NOMO-1 treated with dmso at 0.1 percent for 144 hours (cell line): ENCODE measurements at regions not wholly inside any gene's neighbourhood (a gene's known extent, or its start where the extent isn't known, plus 50 kb on each side); places are given as distances from the start of the nearest gene placed in this dataset.

Experiments used
- DNase-seq: peaks from one replicate; lab custom pipeline; 2025; ENCODE audit not compliant: unreplicated experiment; lab: John Stamatoyannopoulos, UW

DNA sequence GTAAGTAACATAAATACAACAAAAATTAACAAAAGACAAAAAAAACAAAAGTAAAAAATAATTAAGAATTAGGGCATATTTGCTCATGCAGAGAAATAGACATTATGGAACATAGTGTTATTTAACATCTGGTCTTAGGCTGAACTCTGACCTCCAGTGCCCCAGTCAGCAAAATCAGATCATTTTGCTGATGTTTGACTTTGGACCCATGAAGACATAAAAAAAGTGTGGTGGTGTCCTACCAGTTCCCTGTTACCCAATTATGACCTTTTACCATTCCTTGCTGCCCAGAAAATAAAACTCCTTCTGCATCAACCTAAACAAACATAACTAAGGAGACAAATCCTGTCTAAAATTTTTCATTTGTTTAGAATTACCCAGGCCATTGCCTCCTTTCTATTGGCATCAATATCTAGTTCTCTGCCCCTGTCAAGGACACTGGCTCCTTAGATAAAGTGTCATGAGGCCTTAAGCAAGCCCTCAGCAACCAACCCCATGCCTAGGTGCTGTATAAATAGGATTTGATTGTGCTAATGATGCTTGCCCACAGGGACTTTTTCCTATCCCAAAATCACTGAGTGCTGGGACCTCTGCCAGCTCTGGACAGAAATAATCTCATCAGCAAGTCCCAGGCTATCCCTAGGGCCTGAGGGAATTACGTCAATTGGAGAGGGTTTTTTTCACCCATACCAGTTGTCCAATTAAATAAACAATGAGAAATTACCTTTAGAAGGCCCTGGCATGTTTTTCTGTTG lies 334.5 kb upstream of the UMPS start:
- DNase-seq, result no peak

DNA sequence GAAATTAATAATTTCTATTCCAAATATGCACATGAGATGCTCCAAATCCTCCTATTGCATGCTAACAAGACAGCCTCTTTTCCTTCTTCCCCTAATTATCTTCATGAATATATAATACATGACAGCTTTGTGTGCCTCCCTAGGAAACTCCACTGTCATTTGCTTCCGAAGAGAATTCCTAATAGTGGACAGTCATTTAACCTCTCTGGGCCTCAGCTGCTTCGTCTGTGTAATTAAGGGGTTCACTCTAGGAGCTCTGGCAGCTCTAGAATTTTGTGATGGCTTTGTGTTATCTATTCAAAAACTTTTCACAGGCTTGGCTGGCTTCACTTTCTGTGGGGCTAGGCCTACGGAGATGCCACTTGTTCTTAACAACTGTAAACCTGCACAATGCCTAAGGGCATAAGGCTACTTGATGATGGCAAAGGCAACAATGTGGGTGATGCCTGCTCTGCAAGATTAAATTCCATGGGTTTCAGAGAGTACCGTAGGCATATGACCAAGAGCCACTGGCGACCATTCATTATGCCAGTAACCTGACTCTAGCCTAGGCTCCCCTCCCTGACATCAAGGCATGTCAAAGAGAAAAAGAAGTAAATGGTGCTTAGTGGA lies 333.8 kb upstream of the UMPS start:
- DNase-seq, result no peak

DNA sequence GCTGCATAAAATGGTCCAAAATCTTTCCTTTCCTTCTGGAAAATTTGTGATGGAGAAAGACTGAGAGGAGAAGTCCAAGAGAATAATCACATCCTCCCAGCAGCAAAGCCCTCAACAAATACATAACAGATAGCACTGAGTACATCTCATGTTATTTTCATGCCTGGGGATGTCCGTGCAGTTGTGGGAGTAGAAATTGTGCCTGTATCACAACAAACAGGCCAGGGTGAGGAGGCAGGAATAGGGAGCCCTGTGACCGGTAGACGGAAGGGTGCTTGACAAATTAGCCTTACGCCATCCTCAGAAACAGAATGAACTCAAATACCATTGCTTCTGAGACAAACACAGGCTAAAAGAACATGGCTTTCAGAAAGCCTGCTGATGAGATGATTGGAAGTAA lies 333.2 kb upstream of the UMPS start:
- no peak for DNase-seq

DNA sequence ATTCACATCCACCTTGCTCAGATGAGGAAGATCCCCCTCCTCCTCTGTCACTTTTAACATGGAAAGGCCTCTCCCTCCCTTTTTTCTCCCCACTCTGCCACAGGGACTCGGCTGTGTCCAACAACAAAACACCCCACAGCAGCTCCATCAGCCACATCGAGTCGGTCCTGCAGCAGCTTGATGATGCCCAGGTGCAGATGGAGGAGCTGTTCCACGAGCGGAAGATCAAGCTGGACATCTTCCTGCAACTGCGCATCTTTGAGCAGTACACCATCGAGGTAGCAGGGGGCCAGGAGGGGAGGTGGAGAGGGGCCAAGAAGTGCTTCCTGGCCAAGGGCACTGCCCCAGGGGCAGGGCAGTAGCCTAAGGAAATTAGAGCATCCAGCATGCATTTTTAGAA lies 331.7 kb upstream of the UMPS start:
- no peak for DNase-seq

DNA sequence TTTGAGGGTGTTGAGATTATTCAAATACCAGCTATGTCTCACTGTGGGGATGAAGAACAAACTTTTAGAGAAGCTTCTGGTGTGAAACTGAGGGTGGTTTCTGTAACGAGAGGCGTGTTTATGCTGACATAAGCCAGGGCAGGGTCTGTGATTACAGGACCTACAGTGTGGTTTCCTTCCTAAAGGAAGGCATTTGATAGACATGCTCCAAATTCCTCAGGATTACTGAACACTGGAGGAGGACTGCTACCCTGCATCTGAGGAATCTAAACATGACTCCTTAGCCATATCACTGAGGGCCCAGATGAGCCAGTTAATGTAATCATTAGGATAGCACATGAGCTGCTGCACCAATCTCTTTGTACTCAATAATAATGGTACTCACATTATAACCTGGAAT lies 328.4 kb upstream of the UMPS start:
- no peak for DNase-seq

DNA sequence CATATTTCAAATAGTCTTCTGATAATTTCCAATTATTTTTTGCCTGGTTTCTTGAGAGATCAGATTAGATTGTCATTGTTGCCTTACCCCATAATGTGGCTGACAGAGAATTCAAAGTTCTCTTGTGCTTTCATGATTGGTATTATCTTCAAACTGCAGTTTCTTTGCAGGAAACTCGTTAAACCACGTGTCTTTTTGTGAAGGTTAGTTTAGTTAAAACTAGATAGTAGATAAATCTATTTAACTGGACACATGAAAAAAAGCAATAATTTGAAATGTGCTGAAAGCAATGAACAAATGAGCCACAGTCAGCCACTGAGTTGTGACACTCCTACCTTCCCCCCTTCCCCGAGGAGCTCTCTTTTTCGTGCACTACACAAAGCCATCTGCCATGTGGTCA lies 327.5 kb upstream of the UMPS start:
- DNase-seq, result no peak

DNA sequence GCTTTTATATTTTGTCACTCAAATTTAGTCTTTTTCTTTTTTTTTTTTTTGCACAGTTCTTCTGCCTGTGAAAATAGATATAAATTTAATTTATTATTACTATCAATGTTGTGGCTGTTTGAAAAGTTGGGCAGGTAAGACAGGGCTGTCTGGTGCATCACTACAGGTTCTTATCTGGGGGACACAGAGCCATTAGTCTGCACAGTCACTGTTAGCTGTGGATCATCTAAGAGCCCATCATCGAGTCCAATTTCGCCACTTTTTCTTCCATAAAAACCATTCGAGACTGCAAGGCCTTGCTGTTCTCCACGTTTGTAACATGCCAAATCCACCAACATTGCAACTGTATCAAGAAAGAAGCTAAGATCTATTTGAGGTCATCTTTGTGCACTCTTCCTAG lies 325.6 kb upstream of the UMPS start:
- no peak for DNase-seq

DNA sequence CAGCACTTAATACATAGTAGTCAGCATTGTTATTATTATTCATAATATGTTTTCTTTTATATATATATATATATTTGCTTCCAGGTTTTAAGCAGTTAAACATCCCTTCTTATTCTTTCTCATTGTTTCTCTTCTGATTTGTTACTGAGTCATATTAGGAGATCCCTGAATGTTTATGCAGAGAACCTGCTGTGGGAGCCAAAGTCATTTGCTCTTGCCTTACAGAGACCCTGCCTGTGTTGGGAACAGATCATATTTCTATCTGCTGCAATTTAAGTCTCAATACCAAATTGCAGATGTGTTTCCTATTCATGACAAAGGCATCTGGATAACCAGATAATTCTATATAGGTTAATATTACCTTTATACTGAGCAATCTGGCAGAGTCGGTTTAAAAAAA lies 323.0 kb upstream of the UMPS start:
- no peak for DNase-seq

DNA sequence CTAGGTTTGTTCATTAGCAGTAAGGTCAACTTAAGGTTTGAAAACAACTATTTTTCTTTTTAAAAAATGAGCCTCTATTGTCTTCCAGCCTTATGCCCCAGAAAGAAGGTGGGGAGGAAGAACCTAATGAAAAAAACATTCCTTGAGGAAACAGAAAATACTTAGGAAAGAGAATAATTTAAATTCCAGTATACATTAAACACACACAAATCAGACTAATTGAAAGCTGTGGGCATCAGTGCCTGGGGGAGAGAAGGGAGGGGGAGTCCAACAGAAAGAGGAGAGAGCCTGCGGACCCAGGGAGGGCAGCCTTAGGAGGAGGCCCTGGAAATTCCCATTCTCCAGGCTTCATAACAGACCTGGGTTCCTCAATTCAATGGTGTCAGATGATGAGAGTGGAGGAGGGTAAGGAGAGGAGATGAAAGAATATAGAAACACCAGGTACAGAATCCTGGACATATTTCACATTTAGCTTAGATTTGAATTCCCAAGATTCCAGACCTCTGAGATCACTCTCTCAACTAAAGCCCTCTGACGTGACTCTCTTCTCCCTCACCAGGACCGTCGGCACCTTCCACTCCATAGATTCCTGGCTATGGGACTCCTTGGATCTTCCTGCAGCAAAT lies 320.5 kb upstream of the UMPS start:
- DNase-seq, result no peak

DNA sequence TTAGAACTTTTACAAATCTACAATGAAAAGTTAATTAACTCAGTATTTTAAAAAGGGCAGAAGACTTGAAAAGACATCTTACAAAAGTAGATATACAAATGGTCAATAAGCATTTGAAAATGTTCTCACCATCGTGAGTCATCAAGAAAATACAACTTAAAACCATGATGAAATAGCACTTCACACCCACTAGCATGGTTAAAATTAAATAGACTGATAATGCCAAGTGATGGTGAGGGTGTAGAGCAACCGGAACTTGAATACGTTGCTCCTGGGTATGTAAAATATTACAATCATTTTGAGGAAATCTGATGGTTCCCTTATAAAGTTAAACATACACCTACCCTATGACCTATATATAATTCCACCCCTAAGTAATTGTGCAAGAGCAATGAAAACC lies 319.8 kb upstream of the UMPS start:
- DNase-seq, result no peak

DNA sequence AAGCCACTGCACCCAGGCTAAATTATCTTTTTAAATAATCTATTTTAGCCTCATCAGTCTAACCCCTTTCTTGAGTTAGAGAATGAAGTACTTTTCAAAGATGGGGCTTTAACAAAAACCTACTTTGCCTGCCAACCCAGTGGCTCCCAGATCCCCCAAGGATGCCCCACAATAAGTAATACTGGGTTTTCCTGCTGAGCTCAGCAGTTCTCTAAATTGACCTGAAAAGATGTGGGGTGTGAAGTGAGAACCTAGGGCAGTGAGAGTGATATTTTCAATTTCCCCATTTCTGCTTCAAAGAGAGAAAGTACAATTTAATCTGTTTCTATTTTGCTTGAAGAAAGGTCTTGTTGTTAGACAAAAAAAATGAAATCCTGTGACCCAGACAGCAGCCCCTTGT lies 318.5 kb upstream of the UMPS start:
- no peak for DNase-seq

DNA sequence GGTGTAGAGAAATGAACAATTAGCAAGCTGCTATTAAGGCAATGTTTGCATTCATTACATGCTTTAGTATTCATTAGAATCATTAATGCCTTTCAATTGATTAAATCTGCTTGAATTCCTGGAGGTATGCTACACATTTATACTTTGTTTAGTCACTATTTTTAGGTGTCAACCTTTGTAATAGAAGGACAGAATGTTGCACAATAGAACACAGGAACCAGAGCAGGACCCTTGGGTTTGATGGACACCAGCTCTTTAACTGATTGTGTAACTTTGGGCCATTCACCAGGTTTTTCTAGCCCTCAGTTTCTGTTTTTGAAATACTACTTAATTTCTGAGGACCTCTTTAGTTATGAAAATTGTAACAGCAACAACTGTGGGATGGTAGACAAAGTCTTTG lies 317.6 kb upstream of the UMPS start:
- no peak for DNase-seq

DNA sequence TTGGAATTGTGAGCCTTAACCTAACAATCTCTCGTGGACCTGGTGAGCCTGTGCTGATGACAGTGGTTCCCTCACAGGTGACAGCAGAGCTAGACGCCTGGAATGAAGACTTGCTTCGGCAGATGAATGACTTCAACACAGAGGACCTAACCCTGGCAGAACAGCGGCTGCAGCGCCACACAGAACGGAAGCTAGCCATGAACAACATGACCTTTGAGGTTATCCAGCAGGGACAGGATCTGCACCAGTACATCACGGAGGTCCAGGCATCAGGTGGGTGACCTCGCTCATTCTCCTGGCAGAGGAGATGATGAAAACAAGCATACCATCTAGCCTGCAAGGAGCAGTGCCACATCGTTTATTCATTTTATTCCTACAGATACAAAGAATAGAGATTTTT lies 316.9 kb upstream of the UMPS start:
- no peak for DNase-seq

DNA sequence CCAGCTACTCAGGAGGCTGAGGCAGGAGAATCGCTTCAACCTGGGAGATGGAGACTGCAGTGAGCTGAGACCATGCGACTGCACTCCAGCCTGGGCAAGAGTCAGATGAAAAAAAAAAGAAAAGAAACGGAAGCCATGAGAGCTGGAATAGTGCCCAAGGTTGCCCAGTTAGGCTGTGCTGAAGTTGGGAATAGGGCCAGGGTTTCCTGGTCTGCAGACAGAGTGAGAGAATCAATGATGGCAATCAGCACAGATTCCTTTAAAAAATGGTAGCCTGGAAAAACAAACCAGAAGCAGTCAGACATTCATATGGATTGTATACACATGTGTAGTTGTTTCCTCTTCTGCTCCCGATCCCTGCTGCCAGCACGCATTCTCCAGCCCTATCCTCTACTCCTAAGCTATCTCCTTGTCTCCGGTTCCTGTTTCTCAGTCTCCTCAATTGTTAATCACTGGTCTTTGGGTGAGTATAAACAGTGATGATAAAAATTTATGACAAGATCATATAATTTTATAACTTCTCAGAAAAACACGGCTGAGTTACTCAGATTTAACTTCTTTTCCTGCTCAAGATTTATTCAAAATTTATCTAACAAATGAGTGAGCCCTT lies 316.2 kb upstream of the UMPS start:
- DNase-seq, result no peak

DNA sequence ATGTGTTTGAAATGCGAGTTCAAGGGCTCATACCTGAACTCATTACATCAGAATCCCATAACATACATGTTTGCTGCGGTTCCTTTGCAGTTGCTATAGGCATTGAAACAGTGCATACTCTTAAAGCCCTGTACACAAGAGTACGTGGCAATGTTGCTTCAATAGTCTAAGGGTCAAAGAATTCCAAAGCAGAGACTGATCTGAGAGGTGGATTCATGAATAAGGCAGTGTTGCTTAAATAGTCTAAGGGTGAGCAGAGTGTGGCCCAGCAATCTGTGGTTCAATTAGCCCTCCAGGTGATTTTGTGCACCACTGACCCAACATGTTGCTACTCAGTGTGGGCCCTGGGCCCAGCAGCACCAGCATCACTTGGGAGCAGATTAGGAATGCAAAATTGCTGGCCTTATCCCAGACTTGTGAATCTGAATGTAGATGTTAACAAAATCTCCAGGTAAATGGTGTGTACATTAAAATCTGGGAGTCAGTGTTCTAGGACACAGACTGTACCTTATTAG lies 314.7 kb upstream of the UMPS start:
- DNase-seq, result no peak

DNA sequence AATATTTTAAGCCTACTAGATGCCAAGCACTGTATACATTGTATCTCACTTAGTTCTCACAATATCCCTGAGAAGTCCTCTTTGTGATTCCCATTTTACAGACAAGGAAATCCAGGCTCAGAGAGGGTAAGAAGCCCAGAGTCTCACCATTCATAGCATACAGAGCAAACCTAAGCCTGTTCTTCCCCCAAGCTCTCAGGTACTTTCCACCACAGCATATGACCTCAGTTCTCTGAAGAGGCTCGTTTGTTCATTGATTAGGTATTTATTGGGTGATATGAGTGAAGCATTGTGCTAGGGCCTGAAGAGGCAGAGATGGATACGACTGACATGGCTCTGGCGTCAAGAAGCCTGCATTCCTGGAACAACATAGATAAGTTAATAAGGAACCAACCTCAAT lies 310.9 kb upstream of the UMPS start:
- no peak for DNase-seq

DNA sequence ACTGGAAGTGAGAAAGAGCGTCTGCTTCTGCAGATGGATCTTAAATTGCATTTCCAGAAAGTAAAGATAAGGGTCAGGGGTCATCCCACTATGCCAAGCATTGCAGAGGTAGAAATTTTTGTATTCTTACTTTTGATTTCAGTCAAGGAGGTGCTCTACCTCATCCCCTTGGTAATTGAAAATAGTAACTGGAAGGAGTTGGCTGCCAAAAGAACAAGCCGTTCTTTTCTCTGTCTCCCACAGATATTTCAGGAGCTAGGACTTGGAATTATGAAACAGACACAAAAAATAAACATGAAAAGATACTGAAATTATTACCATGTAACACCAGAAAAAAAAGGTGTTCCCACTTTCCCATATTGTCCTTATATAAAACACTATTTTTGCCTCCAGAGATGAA lies 309.9 kb upstream of the UMPS start:
- no peak for DNase-seq

DNA sequence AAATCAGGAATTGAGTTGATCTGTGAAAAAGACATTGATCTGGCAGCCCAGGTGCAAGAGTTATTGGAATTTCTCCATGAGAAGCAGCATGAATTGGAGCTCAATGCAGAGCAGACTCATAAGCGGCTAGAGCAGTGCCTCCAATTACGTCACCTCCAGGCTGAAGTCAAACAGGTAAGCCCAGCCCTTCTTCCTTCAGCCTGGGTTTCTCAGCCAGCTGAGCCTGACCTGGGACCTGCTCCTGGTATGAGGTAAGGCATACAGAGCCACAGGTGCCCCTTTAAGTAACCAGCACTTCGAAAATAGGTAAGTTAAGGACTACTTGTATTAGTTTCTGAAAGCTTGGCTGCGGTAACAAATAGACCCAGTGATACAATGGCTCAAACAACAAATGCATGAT lies 307.4 kb upstream of the UMPS start:
- no peak for DNase-seq

DNA sequence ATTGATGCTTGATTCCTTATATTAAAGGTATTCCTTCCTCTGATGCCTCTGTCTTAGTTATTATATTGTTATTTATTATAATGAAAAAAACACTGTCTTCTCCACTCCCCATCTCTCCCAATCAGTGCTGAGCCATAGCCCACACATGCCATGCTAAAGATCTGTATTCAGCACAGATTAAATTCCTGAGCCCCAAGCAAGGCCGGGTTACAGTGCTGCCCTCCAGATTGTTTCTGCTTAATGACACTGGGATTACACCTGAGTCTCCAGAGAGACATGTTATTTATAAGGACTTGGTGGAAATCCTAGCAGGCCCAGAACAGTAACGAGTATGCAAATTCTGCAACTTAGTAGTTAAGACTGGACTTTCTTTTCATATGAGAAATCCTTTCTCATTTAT lies 305.9 kb upstream of the UMPS start:
- DNase-seq, result no peak

DNA sequence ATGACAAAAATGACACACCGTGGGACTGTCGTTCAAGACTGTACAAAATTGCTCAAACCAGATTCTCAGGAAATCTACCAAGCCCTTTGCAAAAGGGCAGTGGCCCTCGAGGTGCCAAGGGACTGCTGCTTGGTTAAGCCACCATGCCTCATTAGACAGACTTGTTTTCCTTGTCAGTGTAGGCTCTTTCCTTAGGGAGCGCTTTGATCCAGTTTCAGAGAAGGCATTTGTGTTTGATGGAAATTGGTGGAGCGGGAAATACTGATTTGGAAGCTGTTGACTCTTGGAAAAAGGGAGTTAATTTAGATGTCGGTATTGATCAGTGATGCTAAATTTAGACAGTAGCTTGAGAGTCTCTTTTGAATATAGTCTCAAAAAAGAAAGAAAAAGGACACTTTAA lies 304.3 kb upstream of the UMPS start:
- DNase-seq, result no peak

DNA sequence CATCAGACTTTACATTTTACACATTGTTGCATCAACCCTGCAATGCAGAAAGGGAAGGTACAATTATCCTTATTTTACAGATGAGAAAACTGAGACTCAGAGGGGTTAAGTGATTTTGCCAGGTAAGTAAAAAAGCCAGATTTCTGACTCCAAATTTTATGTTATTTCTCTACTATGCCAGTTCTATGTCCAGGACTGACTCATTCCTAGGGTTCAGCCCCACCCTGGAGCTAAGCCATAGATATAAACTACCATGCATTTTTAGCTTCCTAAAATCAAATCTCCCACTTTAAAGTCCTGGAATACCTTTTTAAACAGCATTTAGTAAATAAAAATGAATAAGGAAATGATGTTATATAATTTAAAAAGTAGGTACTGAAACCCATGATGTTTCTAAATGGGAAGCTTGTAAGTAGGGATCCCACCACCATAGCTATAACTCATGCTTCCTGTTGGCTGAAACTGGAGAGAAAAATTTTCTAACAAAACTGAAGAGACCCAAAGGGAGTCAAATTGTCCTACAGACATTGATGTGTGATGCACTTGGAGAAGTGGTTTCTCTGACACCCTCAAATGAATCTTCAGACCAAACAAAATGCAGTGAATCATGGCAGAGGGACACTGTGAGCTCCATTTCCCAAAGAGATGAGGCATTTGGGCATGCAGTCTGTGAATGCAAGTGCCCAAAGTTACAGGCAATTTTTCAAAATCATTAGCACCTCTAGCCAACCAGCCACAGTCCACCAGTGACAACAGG lies 301.7 kb upstream of the UMPS start:
- no peak for DNase-seq
